GM23248 (cell line): ENCODE measurements at regions not wholly inside any gene's neighbourhood (a gene's known extent, or its start where the extent isn't known, plus 50 kb on each side); places are given as distances from the start of the nearest gene placed in this dataset.

Source experiments
- DNase-seq: peaks from one replicate; pipeline ENCODE4 v3.0.0-alpha.2; 2015
- H2AFZ ChIP-seq: fragments of 200-600 bp; sonication (generic); 2 replicates; pipeline ENCODE4 v1.6.1; 2016; ENCODE audit warnings: antibody characterized with exemption
- H3F3A ChIP-seq: fragments of 200-600 bp; sonication (generic); 2 replicates; pipeline ENCODE4 v1.6.1; 2016; ENCODE audit warnings: mild to moderate bottlenecking, antibody characterized with exemption, mixed run types; ENCODE audit not compliant: insufficient read depth
- H3K27ac ChIP-seq: fragments of 200-600 bp; sonication (generic); 2 replicates; pipeline ENCODE4 v1.5.1; 2016; ENCODE audit warnings: mild to moderate bottlenecking
- H3K27me3 ChIP-seq: fragments of 200-600 bp; sonication (generic); replicated peaks from 2 replicates; pipeline ENCODE4 v1.6.1; 2016; ENCODE audit warnings: mild to moderate bottlenecking; ENCODE audit not compliant: insufficient read depth
- H3K36me3 ChIP-seq: fragments of 200-600 bp; sonication (generic); 2 replicates; pipeline ENCODE4 v1.6.1; 2016; ENCODE audit warnings: low read depth, mild to moderate bottlenecking
- H3K4me1 ChIP-seq: fragments of 200-600 bp; sonication (generic); 2 replicates; pipeline ENCODE4 v1.6.1; 2016; ENCODE audit warnings: mild to moderate bottlenecking; ENCODE audit not compliant: insufficient read depth
- H3K4me2 ChIP-seq: fragments of 200-600 bp; sonication (generic); one replicate; pipeline ENCODE4 v1.6.1; 2016; ENCODE audit warnings: mild to moderate bottlenecking; ENCODE audit not compliant: unreplicated experiment
- H3K4me3 ChIP-seq: fragments of 200-600 bp; sonication (generic); 2 replicates; pipeline ENCODE4 v1.5.1; 2016; ENCODE audit warnings: mild to moderate bottlenecking
- H3K79me2 ChIP-seq: fragments of 200-600 bp; sonication (generic); 2 replicates; pipeline ENCODE4 v1.6.1; 2016; ENCODE audit warnings: mild to moderate bottlenecking; ENCODE audit not compliant: insufficient read depth
- H3K9ac ChIP-seq: fragments of 200-600 bp; sonication (generic); 2 replicates; pipeline ENCODE4 v1.6.1; 2016; ENCODE audit warnings: mild to moderate bottlenecking
- H3K9me2 ChIP-seq: fragments of 200-600 bp; sonication (generic); 2 replicates; pipeline ENCODE4 v1.6.1; 2016; ENCODE audit warnings: mixed run types, mild to moderate bottlenecking, moderate library complexity; ENCODE audit not compliant: insufficient read depth
- H3K9me3 ChIP-seq: fragments of 200-600 bp; sonication (generic); one replicate; pipeline ENCODE4 v1.6.1; 2017; ENCODE audit warnings: low read depth
- H4K20me1 ChIP-seq: fragments of 200-600 bp; sonication (generic); 2 replicates; pipeline ENCODE4 v1.6.0; 2016; ENCODE audit not compliant: insufficient read depth
- EZH2 ChIP-seq: fragments of 200-600 bp; sonication (generic); IDR thresholded peaks from 2 replicates; pipeline ENCODE4 v1.6.1; 2018; ENCODE audit warnings: antibody characterized with exemption, mild to moderate bottlenecking; ENCODE audit not compliant: insufficient read depth, poor library complexity, severe bottlenecking
- EZH2phosphoT487 ChIP-seq: fragments of 200-600 bp; sonication (generic); IDR thresholded peaks from 2 replicates; pipeline ENCODE4 v1.6.1; 2018; ENCODE audit warnings: antibody characterized with exemption, moderate library complexity, mild to moderate bottlenecking, low read depth; ENCODE audit not compliant: insufficient read depth
- WGBS, 2 experiments: methylation state at CpG; one replicate each; pipeline ENCODE4 v1.1.6; 2015 to 2017; ENCODE audit warnings: low lambda C conversion rate in 2 of 2, low coverage in 1 of 2; ENCODE audit errors: missing lambda C conversion rate in 2 of 2; 5-methylcytosine and 5-hydroxymethylcytosine counted together
- in situ Hi-C: fragments of 300-500 bp; cut with MboI; formaldehyde crosslinking; loops from 2 replicates; pipeline ENCODE4 v1.15.0; 2020

DNA sequence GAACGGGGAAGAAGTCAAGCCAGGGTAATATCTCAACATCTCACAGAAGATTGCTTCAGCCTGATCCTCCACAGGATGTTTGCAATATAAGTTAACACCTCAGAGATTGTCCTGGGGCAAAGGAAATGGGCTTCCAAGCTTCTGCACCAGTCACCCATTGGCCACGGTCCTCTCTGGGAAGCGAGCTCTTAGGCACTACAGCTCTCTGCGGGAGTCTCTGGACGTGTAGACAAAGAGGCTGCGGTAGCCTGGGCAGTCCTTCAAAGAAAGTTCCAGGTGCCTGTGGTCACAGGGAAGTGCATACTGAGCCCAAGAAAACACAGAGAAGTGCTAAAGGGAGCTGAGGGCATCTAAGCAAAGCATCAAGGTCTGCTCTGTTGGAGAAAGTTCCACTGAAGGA is 805.7 kb downstream of the DIAPH3 start:
- in situ Hi-C loops: no loop called here
- no peak overlapping the region for H3K27ac ChIP-seq
- 32 to 43% methylated on average over 6 of the region's 6 CpGs for WGBS, 2 experiments

DNA sequence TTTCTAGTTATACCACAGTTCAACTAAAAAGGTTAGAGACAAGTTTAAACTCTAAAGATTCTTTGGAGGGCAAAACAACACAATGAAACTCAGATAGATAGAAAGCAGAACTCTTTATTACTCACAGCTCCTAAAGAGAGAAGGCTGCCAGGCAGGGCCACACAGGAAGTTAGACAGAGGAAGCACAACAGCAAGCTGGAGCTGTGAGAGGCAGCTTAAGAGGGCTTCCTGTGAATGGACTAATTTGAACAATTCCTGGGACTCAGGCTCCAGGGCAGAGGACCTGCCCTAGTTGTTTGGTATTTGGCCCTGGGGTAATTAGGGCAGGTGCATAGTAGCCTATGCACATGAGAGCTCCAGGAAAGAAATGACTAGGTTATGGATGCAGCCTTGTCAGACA is 803.6 kb downstream of the DIAPH3 start:
- no peak overlapping the region for H3K27ac ChIP-seq
- H3K36me3 ChIP-seq: no peaks in the 10 kb centered on the region
- H3K9me3 ChIP-seq: no peaks in the 10 kb centered on the region
- no peaks in the 10 kb centered on the region for H3F3A ChIP-seq
- H3K9ac ChIP-seq: no peak overlapping the region
- H2AFZ ChIP-seq: no peak overlapping the region
- H4K20me1 ChIP-seq: no peaks in the 10 kb centered on the region
- no peak for TF ChIP-seq EZH2
- no peak for TF ChIP-seq EZH2phosphoT487
- no peak overlapping the region for H3K4me3 ChIP-seq
- H3K79me2 ChIP-seq: no peaks in the 10 kb centered on the region
- in situ Hi-C loops: no loop called here
- no peaks in the 10 kb centered on the region for H3K9me2 ChIP-seq
- no peaks in the 10 kb centered on the region for H3K27me3 ChIP-seq
- H3K4me2 ChIP-seq: no peak overlapping the region
- DNase-seq: no peak
- no peaks in the 10 kb centered on the region for H3K4me1 ChIP-seq

More for the DNA sequence above, 805.7 kb downstream of the DIAPH3 start:
- Histone ChIP-seq H2AFZ (no peak overlapping the region), H3K9me2 (no peaks in the 10 kb centered on the region), H3K4me2 (no peak overlapping the region), H3K9me3 (no peaks in the 10 kb centered on the region), H3F3A (no peaks in the 10 kb centered on the region), H3K36me3 (no peaks in the 10 kb centered on the region), H3K4me1 (no peaks in the 10 kb centered on the region), H4K20me1 (no peaks in the 10 kb centered on the region), H3K79me2 (no peaks in the 10 kb centered on the region), H3K27me3 (no peaks in the 10 kb centered on the region), H3K9ac (no peak overlapping the region), H3K4me3 (no peak overlapping the region)
- TF ChIP-seq EZH2 (no peak), EZH2phosphoT487 (no peak)
- no peak for DNase-seq

DNA sequence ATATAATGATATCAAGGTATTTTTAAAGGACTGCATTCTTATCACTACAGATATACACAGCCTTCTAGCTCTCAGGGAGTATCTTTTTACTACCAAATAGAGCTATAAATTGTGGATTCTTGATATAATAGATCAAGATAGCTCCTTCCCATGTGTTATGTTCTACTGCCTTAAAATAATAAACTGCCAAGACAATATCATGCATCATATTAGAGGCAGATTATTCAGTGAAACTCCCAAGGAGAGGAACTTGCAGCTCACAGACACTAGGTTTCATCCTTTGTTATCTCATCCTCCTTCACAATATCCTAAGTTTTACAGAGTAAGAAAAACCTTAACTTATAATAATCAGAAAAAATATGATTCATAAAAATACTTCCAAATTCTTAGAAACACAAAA is 802.8 kb downstream of the DIAPH3 start:
- H3F3A ChIP-seq: no peaks in the 10 kb centered on the region
- no peak overlapping the region for H3K4me2 ChIP-seq
- H3K27ac ChIP-seq: no peak overlapping the region
- no peaks in the 10 kb centered on the region for H3K9me3 ChIP-seq
- no peak overlapping the region for H3K4me3 ChIP-seq
- in situ Hi-C loops: no loop called here
- no peaks in the 10 kb centered on the region for H3K4me1 ChIP-seq
- no peaks in the 10 kb centered on the region for H4K20me1 ChIP-seq
- DNase-seq: no peak
- no peaks in the 10 kb centered on the region for H3K36me3 ChIP-seq
- no peaks in the 10 kb centered on the region for H3K79me2 ChIP-seq
- no peaks in the 10 kb centered on the region for H3K27me3 ChIP-seq
- H2AFZ ChIP-seq: no peak overlapping the region
- TF ChIP-seq EZH2: no peak
- H3K9me2 ChIP-seq: no peaks in the 10 kb centered on the region; the same call in 1 of the 2 replicates
- no peak overlapping the region for H3K9ac ChIP-seq

DNA sequence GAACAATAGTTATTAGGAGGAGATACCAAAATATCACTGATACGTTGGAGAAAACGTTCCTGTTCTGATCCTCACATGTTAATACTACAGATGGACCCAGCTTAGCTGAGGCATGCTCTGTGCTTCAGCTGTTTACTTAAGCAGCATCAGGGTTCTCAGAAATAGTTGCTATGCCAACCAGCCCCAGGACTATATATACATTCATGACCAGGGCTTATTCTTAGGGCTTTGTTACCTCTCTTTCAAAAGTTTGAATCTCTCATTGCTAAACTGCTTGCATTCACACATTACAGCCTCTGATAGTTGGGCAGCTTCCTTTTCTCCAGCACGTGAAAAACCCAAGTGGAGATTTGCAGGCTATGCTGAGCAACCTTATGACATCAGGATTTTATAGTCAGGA is 800.4 kb downstream of the DIAPH3 start:
- Histone ChIP-seq H3K9me2 (no peaks in the 10 kb centered on the region; the same call in 1 of the 2 replicates), H3K9ac (no peak overlapping the region), H2AFZ (no peak overlapping the region), H3F3A (no peaks in the 10 kb centered on the region), H4K20me1 (no peaks in the 10 kb centered on the region), H3K4me1 (no peaks in the 10 kb centered on the region), H3K27ac (no peak overlapping the region), H3K36me3 (no peaks in the 10 kb centered on the region), H3K4me3 (no peak overlapping the region), H3K9me3 (no peaks in the 10 kb centered on the region), H3K79me2 (no peaks in the 10 kb centered on the region), H3K27me3 (no peaks in the 10 kb centered on the region), H3K4me2 (no peak overlapping the region)
- in situ Hi-C loops: no loop called here
- DNase-seq: no peak
- 1 to 5% methylated on average over 3 of the region's 3 CpGs for WGBS, 2 experiments
- TF ChIP-seq EZH2 (no peak), EZH2phosphoT487 (no peak)

DNA sequence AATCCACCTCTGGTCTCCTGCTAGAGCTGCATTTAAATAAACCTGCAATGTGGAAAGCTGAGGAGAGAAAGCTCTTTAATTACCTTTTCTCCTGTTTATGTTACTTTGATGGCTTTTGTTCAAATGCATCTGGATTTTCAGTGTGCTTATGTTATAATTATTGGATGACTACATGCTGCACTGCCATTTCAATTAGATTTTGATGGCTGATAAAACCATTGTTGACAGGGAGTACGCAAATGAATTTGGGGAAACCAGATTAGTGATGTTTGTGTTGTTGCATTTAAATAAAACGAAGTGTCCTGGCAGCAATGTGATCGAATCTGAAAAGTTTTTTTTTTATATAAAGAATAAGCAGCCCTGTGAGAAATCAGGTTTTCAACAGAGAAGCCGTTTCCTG is 799.8 kb downstream of the DIAPH3 start:
- no peaks in the 10 kb centered on the region for H3K27me3 ChIP-seq
- H3K4me2 ChIP-seq: no peak overlapping the region
- H3K9ac ChIP-seq: no peak overlapping the region
- no peaks in the 10 kb centered on the region for H3K36me3 ChIP-seq
- no peaks in the 10 kb centered on the region; the same call in 1 of the 2 replicates for H3K9me2 ChIP-seq
- H3K9me3 ChIP-seq: no peaks in the 10 kb centered on the region
- no peak for DNase-seq
- in situ Hi-C loops: no loop called here
- no peaks in the 10 kb centered on the region for H3F3A ChIP-seq
- no peaks in the 10 kb centered on the region for H3K4me1 ChIP-seq
- H4K20me1 ChIP-seq: no peaks in the 10 kb centered on the region
- 10 to 17% methylated on average over 4 of the region's 4 CpGs for WGBS, 2 experiments
- H3K4me3 ChIP-seq: no peak overlapping the region
- H3K79me2 ChIP-seq: no peaks in the 10 kb centered on the region
- no peak for TF ChIP-seq EZH2phosphoT487
- no peak for TF ChIP-seq EZH2
- no peak overlapping the region for H3K27ac ChIP-seq
- H2AFZ ChIP-seq: no peak overlapping the region
